ENCODE measurements at regions not wholly inside any gene's neighbourhood (a gene's known extent, or its start where the extent isn't known, plus 50 kb on each side); places are given as distances from the start of the nearest gene placed in this dataset.

- Mint-ChIP-seq H3K27me3 (peaks cover 4% of the 10 kb centered on the region), H3K27ac (no peak overlapping the region), H3K36me3 (ENCODE audit: low read depth) (no peaks in the 10 kb centered on the region), H3K9me3 (no peaks in the 10 kb centered on the region), H3K4me3 (no peak overlapping the region), H3K4me1 (ENCODE audit: low read depth) (peaks cover 4% of the 10 kb centered on the region)
- DNase-seq, result no peak
Measured at GRCh38 chr10:117936976-117937375, 109.8 kb downstream of the RAB11FIP2 start.

GRCh38 chr10:117938104-117938503 lies 108.6 kb downstream of the RAB11FIP2 start:
- H3K9me3 Mint-ChIP-seq, result no peaks in the 10 kb centered on the region
- DNase-seq, result no peak
- H3K36me3 Mint-ChIP-seq (ENCODE audit: low read depth), result no peaks in the 10 kb centered on the region
- H3K4me1 Mint-ChIP-seq (ENCODE audit: low read depth), result peaks cover 4% of the 10 kb centered on the region
- H3K27ac Mint-ChIP-seq, result no peak overlapping the region
- H3K27me3 Mint-ChIP-seq, result peaks cover 11% of the 10 kb centered on the region
- H3K4me3 Mint-ChIP-seq, result no peak overlapping the region

- Mint-ChIP-seq H3K36me3 (ENCODE audit: low read depth) (no peaks in the 10 kb centered on the region), H3K4me1 (ENCODE audit: low read depth) (peaks cover 5% of the 10 kb centered on the region)
Measured at GRCh38 chr10:117942226-117942625, 104.5 kb downstream of the RAB11FIP2 start.

GRCh38 chr10:117944676-117945447 lies 101.9 kb downstream of the RAB11FIP2 start:
- Mint-ChIP-seq H3K9me3 (no peaks in the 10 kb centered on the region), H3K4me3 (no peak overlapping the region), H3K27me3 (peaks cover 14% of the 10 kb centered on the region), H3K36me3 (ENCODE audit: low read depth) (no peaks in the 10 kb centered on the region), H3K27ac (no peak overlapping the region), H3K4me1 (ENCODE audit: low read depth) (peaks cover 2% of the 10 kb centered on the region)
- no peak for DNase-seq

More at GRCh38 chr10:117942226-117942625, 104.5 kb downstream of the RAB11FIP2 start:
- Mint-ChIP-seq H3K27me3 (peaks cover 14% of the 10 kb centered on the region), H3K4me3 (no peak overlapping the region), H3K27ac (no peak overlapping the region), H3K9me3 (no peaks in the 10 kb centered on the region)
- no peak for DNase-seq

- DNase-seq, result no peak
- H3K9me3 Mint-ChIP-seq, result no peaks in the 10 kb centered on the region
- H3K36me3 Mint-ChIP-seq (ENCODE audit: low read depth), result no peaks in the 10 kb centered on the region
- H3K4me1 Mint-ChIP-seq (ENCODE audit: low read depth), result peaks cover 2% of the 10 kb centered on the region
- peaks cover 20% of the 10 kb centered on the region for H3K27me3 Mint-ChIP-seq
- H3K27ac Mint-ChIP-seq, result no peak overlapping the region
- H3K4me3 Mint-ChIP-seq, result no peak overlapping the region
Measured at GRCh38 chr10:117945651-117946050, 101.1 kb downstream of the RAB11FIP2 start.

- peaks cover 24% of the 10 kb centered on the region for H3K27me3 Mint-ChIP-seq
- H3K4me3 Mint-ChIP-seq, result no peak overlapping the region
- no peaks in the 10 kb centered on the region for H3K36me3 Mint-ChIP-seq (ENCODE audit: low read depth)
- no peak for DNase-seq
- H3K9me3 Mint-ChIP-seq, result no peaks in the 10 kb centered on the region
- peaks cover 2% of the 10 kb centered on the region for H3K4me1 Mint-ChIP-seq (ENCODE audit: low read depth)
- no peak overlapping the region for H3K27ac Mint-ChIP-seq
Measured at GRCh38 chr10:117946525-117947070, 100.1 kb downstream of the RAB11FIP2 start.

GRCh38 chr10:117948493-117948892 lies 98.2 kb downstream of the RAB11FIP2 start:
- no peak overlapping the region for H3K4me3 Mint-ChIP-seq
- peaks cover 24% of the 10 kb centered on the region for H3K27me3 Mint-ChIP-seq

GRCh38 chr10:117950408-117950807 lies 96.3 kb downstream of the RAB11FIP2 start:
- DNase-seq, result no peak
- H3K27ac Mint-ChIP-seq, result no peak overlapping the region
- no peaks in the 10 kb centered on the region for H3K4me1 Mint-ChIP-seq (ENCODE audit: low read depth)

More at GRCh38 chr10:117948493-117948892, 98.2 kb downstream of the RAB11FIP2 start:
- peaks cover 2% of the 10 kb centered on the region for H3K4me1 Mint-ChIP-seq (ENCODE audit: low read depth)
- no peak overlapping the region for H3K27ac Mint-ChIP-seq
- H3K36me3 Mint-ChIP-seq (ENCODE audit: low read depth), result no peaks in the 10 kb centered on the region
- no peaks in the 10 kb centered on the region for H3K9me3 Mint-ChIP-seq
- no peak for DNase-seq

More at GRCh38 chr10:117950408-117950807, 96.3 kb downstream of the RAB11FIP2 start:
- Mint-ChIP-seq H3K36me3 (ENCODE audit: low read depth) (no peaks in the 10 kb centered on the region), H3K4me3 (no peak overlapping the region), H3K9me3 (no peaks in the 10 kb centered on the region), H3K27me3 (peaks cover 24% of the 10 kb centered on the region)

Measured in activated T-cell treated with anti-CD3 and anti-CD28 coated beads, Interleukin-2, amount 50 U/mL, for 24 hours (primary cell).